Vagina (tissue), 2 donors: ENCODE measurements at regions not wholly inside any gene's neighbourhood (a gene's known extent, or its start where the extent isn't known, plus 50 kb on each side); places are given as distances from the start of the nearest gene placed in this dataset.

Experiments
- CTCF ChIP-seq, 3 experiments: fragments of 450-650 bp in 2 of 3; fragments of 200-600 bp in 1 of 3; sonication (generic) in 1 of 3; IDR thresholded peaks; one replicate each; pipeline ENCODE4 v1.5.1; 2017 to 2019; ENCODE audit warnings: antibody characterized with exemption in 3 of 3, mild to moderate bottlenecking in 2 of 3, moderate library complexity in 2 of 3
- POLR2A ChIP-seq, 2 donors: fragments of 450-650 bp; IDR thresholded peaks; one replicate each; pipeline ENCODE4 v1.6.1; 2017; ENCODE audit warnings: antibody characterized with exemption in 2 of 2, mild to moderate bottlenecking in 2 of 2, moderate library complexity in 2 of 2
- POLR2AphosphoS5 ChIP-seq, 2 donors: sonication (generic); formaldehyde crosslinking; IDR thresholded peaks; one replicate each; pipeline ENCODE4 v1.9.0; 2017; ENCODE audit warnings: antibody characterized with exemption in 2 of 2, mild to moderate bottlenecking in 2 of 2, low read depth in 1 of 2; ENCODE audit not compliant: insufficient read depth in 1 of 2

DNA sequence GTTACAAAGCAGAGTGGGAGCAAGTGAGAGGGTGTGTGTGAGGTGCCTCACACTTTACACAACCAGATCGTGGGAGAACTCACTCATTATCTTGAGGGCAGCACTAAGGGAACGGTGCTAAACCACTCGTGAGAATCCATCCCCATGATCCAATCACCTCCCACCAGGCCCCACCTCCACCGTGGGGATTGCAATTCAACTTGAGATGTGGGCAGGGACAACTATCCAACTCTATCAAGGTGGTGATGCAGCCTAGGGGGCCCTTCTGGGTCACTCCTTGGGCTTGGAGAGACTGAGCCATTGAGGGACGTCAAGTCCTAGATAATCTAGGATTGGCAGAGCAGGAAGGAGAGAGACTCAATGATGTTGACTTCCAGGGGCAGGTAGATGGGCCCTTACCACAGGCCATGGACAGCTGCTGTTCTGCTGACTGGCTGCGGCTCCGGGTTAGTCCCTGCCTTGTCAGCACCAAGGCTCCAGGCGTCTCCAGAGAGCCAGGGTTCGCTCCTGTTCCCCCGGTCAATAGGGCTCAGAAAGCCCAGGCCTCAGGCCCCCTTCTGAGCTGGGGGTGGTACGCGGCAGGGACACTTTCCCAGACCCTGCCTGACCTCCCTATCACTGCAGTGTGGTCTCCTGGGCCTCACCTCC is 193.2 kb upstream of the HS6ST1 start:
- TF ChIP-seq POLR2A (IDR thresholded peaks at IDR 0.05) = no peak
- no peak for TF ChIP-seq CTCF (IDR thresholded peaks at IDR 0.05)
- no peak for TF ChIP-seq POLR2AphosphoS5 (IDR thresholded peaks at IDR 0.05; ENCODE audit: insufficient read depth in 1 of 2, low read depth in 1 of 2)
